HEK293 (cell line): ENCODE measurements at regions not wholly inside any gene's neighbourhood (a gene's known extent, or its start where the extent isn't known, plus 50 kb on each side); places are given as distances from the start of the nearest gene placed in this dataset.

Experiments used
- CTCF ChIA-PET: fragments of 350-600 bp; formaldehyde crosslinking; extraction: SDS; loops from one replicate; lab custom pipeline; 2021; ENCODE audit warnings: antibody characterized with exemption; lab: Yijun Ruan, JAX
- POLR2A ChIA-PET: fragments of 300-600 bp; formaldehyde crosslinking; extraction: SDS; loops from one replicate; lab custom pipeline; 2020; ENCODE audit warnings: antibody characterized with exemption, inconsistent platforms; lab: Yijun Ruan, JAX
- H3K27ac ChIP-seq: fragments of 200-500 bp; sonication (Bioruptor generic); 2 replicates; pipeline ENCODE4 v1.5.1; 2014; ENCODE audit warnings: low read depth, low read length, control low read depth, inconsistent platforms; ENCODE audit errors: extremely low read depth
- H3K36me3 ChIP-seq, 2 experiments: fragments of 200-500 bp in 1 of 2; sonication (Bioruptor generic) in 1 of 2; 1 replicate in 1 of 2; 2 replicates in 1 of 2; pipeline ENCODE4 v1.5.1; 2014 to 2017; ENCODE audit warnings: inconsistent platforms in 2 of 2, low read length in 2 of 2; ENCODE audit not compliant: control insufficient read depth in 2 of 2, insufficient read depth in 1 of 2
- H3K4me1 ChIP-seq: fragments of 200-500 bp; sonication (Bioruptor generic); 2 replicates; pipeline ENCODE4 v1.5.1; 2014; ENCODE audit warnings: mild to moderate bottlenecking, low read length, inconsistent platforms; ENCODE audit not compliant: control insufficient read depth, insufficient read depth
- H3K4me3 ChIP-seq: 2 replicates; pipeline ENCODE4 v1.5.1; 2011; ENCODE audit warnings: low read depth, mild to moderate bottlenecking, control low read depth, low read length, moderate library complexity
- H3K9me3 ChIP-seq: fragments of 200-500 bp; sonication (Bioruptor generic); 2 replicates; pipeline ENCODE4 v1.5.1; 2014; ENCODE audit warnings: low read depth, low read length, inconsistent platforms; ENCODE audit not compliant: control insufficient read depth, insufficient read depth
- BCL11B ChIP-seq: fragments of 450-650 bp; formaldehyde crosslinking; IDR thresholded peaks from 2 replicates; pipeline ENCODE4 v1.5.1; 2016; ENCODE audit warnings: low read depth, missing biosample characterization, missing genetic modification characterization
- GLIS1 ChIP-seq: fragments of 450-650 bp; formaldehyde crosslinking; IDR thresholded peaks from 2 replicates; pipeline ENCODE4 v1.5.1; 2016; ENCODE audit warnings: missing biosample characterization, missing genetic modification characterization
- HOXD13 ChIP-seq: sonication (generic); formaldehyde crosslinking; IDR thresholded peaks from 2 replicates; pipeline ENCODE4 v1.8.0; 2022; ENCODE audit warnings: missing genetic modification reagents, borderline replicate concordance
- KLF10 ChIP-seq: fragments of 450-650 bp; IDR thresholded peaks from 2 replicates; pipeline ENCODE4 v1.5.1; 2018; ENCODE audit warnings: missing biosample characterization, mild to moderate bottlenecking, missing genetic modification characterization
- MEIS1 ChIP-seq: sonication (generic); formaldehyde crosslinking; IDR thresholded peaks from 2 replicates; pipeline ENCODE4 v1.8.1; 2022; ENCODE audit warnings: missing genetic modification reagents, mild to moderate bottlenecking, borderline replicate concordance
- PATZ1 ChIP-seq: fragments of 450-650 bp; formaldehyde crosslinking; IDR thresholded peaks from 2 replicates; pipeline ENCODE4 v1.5.1; 2016; ENCODE audit warnings: missing biosample characterization, missing genetic modification characterization
- ZBTB11 ChIP-seq: fragments of 450-650 bp; formaldehyde crosslinking; conservative IDR thresholded peaks from 2 replicates; pipeline ENCODE4 v1.5.1; 2016; ENCODE audit warnings: low read depth, missing biosample characterization, missing genetic modification characterization
- ZBTB21 ChIP-seq: fragments of 450-650 bp; formaldehyde crosslinking; IDR thresholded peaks from 2 replicates; pipeline ENCODE4 v1.5.1; 2017; ENCODE audit warnings: missing biosample characterization, missing genetic modification characterization
- ZBTB44 ChIP-seq: fragments of 450-650 bp; IDR thresholded peaks from 2 replicates; pipeline ENCODE4 v1.5.1; 2018; ENCODE audit warnings: missing biosample characterization, mild to moderate bottlenecking, missing genetic modification characterization
- ZNF362 ChIP-seq: fragments of 450-650 bp; formaldehyde crosslinking; IDR thresholded peaks from 2 replicates; pipeline ENCODE4 v1.5.1; 2016; ENCODE audit warnings: missing biosample characterization, missing genetic modification characterization
- ZNF513 ChIP-seq: fragments of 450-650 bp; IDR thresholded peaks from 2 replicates; pipeline ENCODE4 v1.5.1; 2018; ENCODE audit warnings: missing biosample characterization, missing genetic modification characterization
- ZNF560 ChIP-seq: fragments of 450-650 bp; formaldehyde crosslinking; IDR thresholded peaks from 2 replicates; pipeline ENCODE4 v1.5.1; 2017; ENCODE audit warnings: missing biosample characterization, missing genetic modification characterization, borderline replicate concordance
- ZNF624 ChIP-seq: fragments of 450-650 bp; formaldehyde crosslinking; IDR thresholded peaks from 2 replicates; pipeline ENCODE4 v1.5.1; 2017; ENCODE audit warnings: missing biosample characterization, missing genetic modification characterization
- ZNF645 ChIP-seq: fragments of 450-650 bp; formaldehyde crosslinking; IDR thresholded peaks from 2 replicates; pipeline ENCODE4; 2016; ENCODE audit warnings: missing biosample characterization, missing genetic modification characterization
- ZNF670 ChIP-seq: fragments of 450-650 bp; formaldehyde crosslinking; IDR thresholded peaks from 2 replicates; pipeline ENCODE4 v1.5.1; 2016; ENCODE audit warnings: missing biosample characterization, missing genetic modification characterization, low read depth
- ZNF704 ChIP-seq: fragments of 450-650 bp; formaldehyde crosslinking; IDR thresholded peaks from 2 replicates; pipeline ENCODE4 v1.5.1; 2016; ENCODE audit warnings: missing biosample characterization, missing genetic modification characterization
- ZNF792 ChIP-seq: fragments of 450-650 bp; formaldehyde crosslinking; IDR thresholded peaks from 2 replicates; pipeline ENCODE4 v1.5.1; 2016; ENCODE audit warnings: missing biosample characterization, missing genetic modification characterization
- ZSCAN23 ChIP-seq: fragments of 450-650 bp; formaldehyde crosslinking; IDR thresholded peaks from 2 replicates; pipeline ENCODE4 v1.5.1; 2016; ENCODE audit warnings: missing biosample characterization, missing genetic modification characterization
- ZXDB ChIP-seq: fragments of 450-650 bp; formaldehyde crosslinking; IDR thresholded peaks from 2 replicates; pipeline ENCODE4 v1.5.1; 2016; ENCODE audit warnings: missing biosample characterization, missing genetic modification characterization

- TF ChIP-seq ZBTB44 (tag by site-specific recombination) (no peak), ZXDB (tag by site-specific recombination) (no peak)
These were observed 85.4 kb upstream of the ETV6 start (continued) for GRCh38 chr12:11563785-11564739.

GRCh38 chr12:11564984-11565651 lies 84.4 kb upstream of the ETV6 start:
- Histone ChIP-seq H3K9me3 (no peaks in the 10 kb centered on the region), H3K27ac (no peak overlapping the region), H3K4me3 (no peak overlapping the region), H3K36me3 (no peaks in the 10 kb centered on the region), H3K4me1 (no peaks in the 10 kb centered on the region)
- ChIA-PET POLR2A (no interaction called here), CTCF (interaction anchor here (1.0 kb wide), 1 partner anchor 468 kb away, joined by 4 read pairs; no protein-coding TSS in a partner anchor)
- TF ChIP-seq ZNF560 (no peak), ZNF645 (tag by site-specific recombination) (no peak), ZNF624 (no peak), BCL11B (tag by site-specific recombination) (no peak), KLF10 (tag by site-specific recombination) (no peak), PATZ1 (no peak), ZNF792 (no peak), ZNF362 (no peak), ZSCAN23 (tag by site-specific recombination) (no peak)

GRCh38 chr12:11565752-11566151 lies 83.7 kb upstream of the ETV6 start:
- POLR2A ChIA-PET, result no interaction called here
- H3K27ac ChIP-seq, result no peak overlapping the region
- no peak overlapping the region for H3K4me3 ChIP-seq
- no peaks in the 10 kb centered on the region for H3K4me1 ChIP-seq
- H3K9me3 ChIP-seq, result no peaks in the 10 kb centered on the region
- CTCF ChIA-PET, result interaction anchor here (0.6 to 1.0 kb wide), 3 partner anchors 14 to 467 kb away, joined by 3 to 4 read pairs (median 3); no protein-coding TSS in a partner anchor
- no peaks in the 10 kb centered on the region for H3K36me3 ChIP-seq
- TF ChIP-seq ZNF513 (tag by site-specific recombination) (no peak), ZBTB11 (no peak), ZNF704 (tag by site-specific recombination) (no peak), GLIS1 (tag by site-specific recombination) (no peak), ZBTB21 (tag by site-specific recombination) (no peak), MEIS1 (no peak), HOXD13 (CRISPR knock-in tag) (no peak), ZNF670 (tag by site-specific recombination) (no peak)
